ENCODE measurements at regions not wholly inside any gene's neighbourhood (a gene's known extent, or its start where the extent isn't known, plus 50 kb on each side); places are given as distances from the start of the nearest gene placed in this dataset.

DNA sequence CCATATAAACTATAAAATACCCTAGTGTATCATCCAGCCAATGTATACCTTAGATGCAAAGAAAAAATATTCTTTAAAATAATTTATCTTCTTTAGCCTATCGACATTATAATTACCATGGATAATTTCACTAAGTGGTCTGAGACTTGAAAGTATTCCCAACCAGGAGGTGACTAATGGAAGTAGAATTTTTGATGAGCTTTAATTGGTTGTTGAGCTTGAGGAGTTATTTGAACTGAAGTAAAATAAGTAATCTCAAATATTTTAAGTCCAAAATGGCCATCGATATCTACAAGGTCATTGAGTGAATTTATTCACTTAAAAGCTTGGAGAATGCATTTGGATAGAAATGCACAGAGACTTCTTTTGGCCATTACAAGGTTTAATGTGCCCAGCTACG, 436.2 kb downstream of the TLL1 start:
- TF ChIP-seq, protein P1, sequence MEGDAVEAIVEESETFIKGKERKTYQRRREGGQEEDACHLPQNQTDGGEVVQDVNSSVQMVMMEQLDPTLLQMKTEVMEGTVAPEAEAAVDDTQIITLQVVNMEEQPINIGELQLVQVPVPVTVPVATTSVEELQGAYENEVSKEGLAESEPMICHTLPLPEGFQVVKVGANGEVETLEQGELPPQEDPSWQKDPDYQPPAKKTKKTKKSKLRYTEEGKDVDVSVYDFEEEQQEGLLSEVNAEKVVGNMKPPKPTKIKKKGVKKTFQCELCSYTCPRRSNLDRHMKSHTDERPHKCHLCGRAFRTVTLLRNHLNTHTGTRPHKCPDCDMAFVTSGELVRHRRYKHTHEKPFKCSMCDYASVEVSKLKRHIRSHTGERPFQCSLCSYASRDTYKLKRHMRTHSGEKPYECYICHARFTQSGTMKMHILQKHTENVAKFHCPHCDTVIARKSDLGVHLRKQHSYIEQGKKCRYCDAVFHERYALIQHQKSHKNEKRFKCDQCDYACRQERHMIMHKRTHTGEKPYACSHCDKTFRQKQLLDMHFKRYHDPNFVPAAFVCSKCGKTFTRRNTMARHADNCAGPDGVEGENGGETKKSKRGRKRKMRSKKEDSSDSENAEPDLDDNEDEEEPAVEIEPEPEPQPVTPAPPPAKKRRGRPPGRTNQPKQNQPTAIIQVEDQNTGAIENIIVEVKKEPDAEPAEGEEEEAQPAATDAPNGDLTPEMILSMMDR (IDR thresholded peaks at IDR 0.05), result no peak
- TF ChIP-seq ZFP36 (IDR thresholded peaks at IDR 0.05; ENCODE audit: borderline replicate concordance, partially characterized antibody) (no peak), POLR2A (IDR thresholded peaks at IDR 0.05; ENCODE audit: low read length) (no peak), NFE2L2 (conservative IDR thresholded peaks at IDR 0.05; ENCODE audit: low read length) (no peak), RCOR1 (IDR thresholded peaks at IDR 0.05; ENCODE audit: low read depth, low read length) (no peak), KDM1A (IDR thresholded peaks at IDR 0.05; ENCODE audit: low read depth) (no peak)
- TF ChIP-seq, protein P2, sequence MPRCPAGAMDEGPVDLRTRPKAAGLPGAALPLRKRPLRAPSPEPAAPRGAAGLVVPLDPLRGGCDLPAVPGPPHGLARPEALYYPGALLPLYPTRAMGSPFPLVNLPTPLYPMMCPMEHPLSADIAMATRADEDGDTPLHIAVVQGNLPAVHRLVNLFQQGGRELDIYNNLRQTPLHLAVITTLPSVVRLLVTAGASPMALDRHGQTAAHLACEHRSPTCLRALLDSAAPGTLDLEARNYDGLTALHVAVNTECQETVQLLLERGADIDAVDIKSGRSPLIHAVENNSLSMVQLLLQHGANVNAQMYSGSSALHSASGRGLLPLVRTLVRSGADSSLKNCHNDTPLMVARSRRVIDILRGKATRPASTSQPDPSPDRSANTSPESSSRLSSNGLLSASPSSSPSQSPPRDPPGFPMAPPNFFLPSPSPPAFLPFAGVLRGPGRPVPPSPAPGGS (IDR thresholded peaks at IDR 0.05), result no peak
- TF ChIP-seq, protein P3, sequence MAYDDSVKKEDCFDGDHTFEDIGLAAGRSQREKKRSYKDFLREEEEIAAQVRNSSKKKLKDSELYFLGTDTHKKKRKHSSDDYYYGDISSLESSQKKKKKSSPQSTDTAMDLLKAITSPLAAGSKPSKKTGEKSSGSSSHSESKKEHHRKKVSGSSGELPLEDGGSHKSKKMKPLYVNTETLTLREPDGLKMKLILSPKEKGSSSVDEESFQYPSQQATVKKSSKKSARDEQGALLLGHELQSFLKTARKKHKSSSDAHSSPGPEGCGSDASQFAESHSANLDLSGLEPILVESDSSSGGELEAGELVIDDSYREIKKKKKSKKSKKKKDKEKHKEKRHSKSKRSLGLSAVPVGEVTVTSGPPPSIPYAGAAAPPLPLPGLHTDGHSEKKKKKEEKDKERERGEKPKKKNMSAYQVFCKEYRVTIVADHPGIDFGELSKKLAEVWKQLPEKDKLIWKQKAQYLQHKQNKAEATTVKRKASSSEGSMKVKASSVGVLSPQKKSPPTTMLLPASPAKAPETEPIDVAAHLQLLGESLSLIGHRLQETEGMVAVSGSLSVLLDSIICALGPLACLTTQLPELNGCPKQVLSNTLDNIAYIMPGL (CRISPR knock-in tag; IDR thresholded peaks at IDR 0.05; ENCODE audit: borderline replicate concordance), result no peak
